ENCODE measurements at regions not wholly inside any gene's neighbourhood (a gene's known extent, or its start where the extent isn't known, plus 50 kb on each side); places are given as distances from the start of the nearest gene placed in this dataset.

DNA sequence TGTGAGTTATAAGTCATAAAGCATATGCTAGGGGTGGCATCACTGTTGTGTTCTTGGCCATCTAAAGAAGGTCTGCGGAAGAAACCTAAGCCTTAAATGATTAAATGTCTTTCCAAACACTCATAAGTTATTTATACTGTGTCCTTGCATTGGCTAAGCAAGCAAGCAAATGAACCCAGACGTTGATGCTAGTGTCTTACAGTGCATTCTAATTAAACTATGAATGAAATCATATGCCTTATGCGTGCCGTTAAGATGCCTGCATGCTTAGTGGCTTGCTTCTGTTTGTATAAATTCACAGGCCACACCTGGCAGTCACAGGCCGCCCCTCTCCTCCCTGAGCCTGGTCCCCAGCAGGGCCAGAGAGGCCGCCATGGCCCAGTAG, 49.9 kb downstream of the RIN2 start:
- Mint-ChIP-seq H3K36me3 (no peaks in the 10 kb centered on the region), H3K27ac (no peak overlapping the region), H3K9me3 (no peaks in the 10 kb centered on the region), H3K4me3 (no peak overlapping the region), H3K4me1 (no peaks in the 10 kb centered on the region), H3K27me3 (peaks cover 10% of the 10 kb centered on the region)
- DNase-seq, result no peak

DNA sequence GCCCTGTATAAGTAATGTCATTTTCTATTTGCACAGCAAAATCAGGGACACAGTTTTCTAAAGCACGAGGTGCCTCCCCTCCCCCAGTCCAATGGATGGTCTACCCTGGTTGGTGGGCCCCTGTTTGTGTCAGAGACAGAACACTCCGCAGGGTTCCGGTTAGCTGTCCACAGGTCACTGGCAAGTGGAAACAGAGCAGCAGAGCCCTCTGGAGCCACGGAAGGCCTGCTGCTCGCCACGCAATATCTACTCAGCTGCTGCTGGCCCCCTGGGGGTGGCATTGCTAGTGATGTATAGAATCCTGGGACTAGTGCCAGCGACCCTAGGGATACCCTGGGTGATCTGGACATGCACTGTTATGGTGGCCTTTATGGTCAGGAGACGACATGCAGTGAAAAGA, 50.4 kb downstream of the RIN2 start:
- H3K4me1 Mint-ChIP-seq, result no peaks in the 10 kb centered on the region
- H3K36me3 Mint-ChIP-seq, result no peaks in the 10 kb centered on the region
- no peaks in the 10 kb centered on the region for H3K9me3 Mint-ChIP-seq
- no peak overlapping the region for H3K4me3 Mint-ChIP-seq
- no peak overlapping the region for H3K27ac Mint-ChIP-seq
- H3K27me3 Mint-ChIP-seq, result peaks cover 15% of the 10 kb centered on the region
- DNase-seq, result no peak

DNA sequence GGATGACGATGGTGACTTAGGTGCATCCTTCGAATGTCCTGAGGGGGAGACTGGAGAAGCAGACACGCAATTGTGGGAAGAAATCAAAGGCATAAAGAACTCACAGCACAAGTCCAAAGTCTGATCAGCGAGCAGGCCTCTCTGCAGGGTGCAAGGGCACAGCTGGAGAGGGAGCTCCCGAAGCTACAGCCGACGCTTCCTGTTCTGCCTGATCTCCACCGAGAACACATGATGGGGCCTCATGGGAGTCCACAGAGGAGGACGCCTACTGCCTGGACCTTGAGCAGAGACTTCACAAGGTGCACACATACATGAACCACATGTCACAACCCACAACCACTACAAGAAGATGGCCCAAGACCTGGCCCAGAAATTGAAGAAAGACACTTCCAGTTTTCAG, 51.4 kb downstream of the RIN2 start:
- DNase-seq, result no peak
- no peak overlapping the region for H3K4me3 Mint-ChIP-seq
- H3K27me3 Mint-ChIP-seq, result peaks cover 22% of the 10 kb centered on the region
- H3K36me3 Mint-ChIP-seq, result no peaks in the 10 kb centered on the region
- no peaks in the 10 kb centered on the region for H3K4me1 Mint-ChIP-seq
- no peak overlapping the region for H3K27ac Mint-ChIP-seq
- no peaks in the 10 kb centered on the region for H3K9me3 Mint-ChIP-seq

DNA sequence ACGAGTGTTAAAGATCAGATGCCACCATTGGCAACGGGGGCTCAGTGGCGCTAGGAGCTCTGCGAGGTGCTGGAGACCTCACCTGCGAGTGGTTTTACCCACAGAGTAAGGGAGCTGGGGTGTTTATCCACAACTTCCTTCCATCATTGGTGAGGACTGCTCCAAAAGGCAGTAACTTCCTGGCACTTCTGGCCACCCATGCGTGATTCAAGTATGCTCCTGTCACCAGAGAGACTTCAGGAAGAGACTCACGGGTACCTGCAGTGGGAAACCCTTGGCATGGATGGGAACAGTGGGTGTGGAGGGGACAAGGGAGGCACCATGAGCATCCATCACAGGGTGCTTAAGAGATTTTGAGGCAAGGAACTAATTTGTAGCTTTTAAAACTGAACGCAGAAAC, 53.2 kb downstream of the RIN2 start:
- no peak for DNase-seq
- Mint-ChIP-seq H3K27me3 (peaks cover 26% of the 10 kb centered on the region), H3K27ac (no peak overlapping the region), H3K36me3 (no peaks in the 10 kb centered on the region), H3K9me3 (no peaks in the 10 kb centered on the region), H3K4me1 (peaks cover 3% of the 10 kb centered on the region), H3K4me3 (no peak overlapping the region)

DNA sequence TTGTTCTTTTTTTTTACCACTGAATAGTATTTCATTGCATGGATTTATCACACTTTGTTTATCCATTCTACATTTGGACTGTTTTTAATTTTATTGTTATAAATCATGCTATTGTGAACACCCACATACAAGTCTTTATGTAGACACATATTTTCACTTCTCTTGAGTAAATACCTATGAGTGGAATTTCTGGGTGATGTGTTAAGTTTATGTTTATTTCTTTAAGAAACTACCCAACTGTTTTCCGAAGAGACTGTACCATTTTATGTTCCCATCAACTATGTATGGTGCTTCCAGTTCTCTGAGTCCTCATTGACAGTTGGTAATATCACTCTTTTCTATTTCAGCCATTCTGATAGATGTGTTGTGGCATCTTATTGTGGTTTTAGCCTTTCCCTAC, 54.0 kb downstream of the RIN2 start:
- Mint-ChIP-seq H3K27ac (no peak overlapping the region), H3K36me3 (no peaks in the 10 kb centered on the region)

DNA sequence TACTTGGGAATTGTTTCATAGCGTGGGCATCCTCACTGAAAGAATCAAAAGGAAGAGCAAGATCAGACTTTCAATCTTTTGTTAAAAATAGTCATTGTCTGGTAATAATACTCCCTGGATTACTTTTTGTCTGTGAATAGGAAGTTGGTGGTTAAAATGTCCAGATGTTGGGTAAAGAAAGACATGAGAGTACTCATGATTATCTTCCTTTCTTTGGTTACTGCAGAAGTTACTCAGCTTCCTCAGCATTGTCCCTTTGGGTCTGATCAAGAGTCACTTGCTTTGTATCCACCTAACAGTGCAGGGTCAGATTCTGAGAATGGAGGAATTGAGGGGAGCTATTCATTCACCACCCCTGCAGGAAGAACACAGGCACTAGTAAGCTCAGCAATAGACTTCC, 54.6 kb downstream of the RIN2 start:
- Mint-ChIP-seq H3K9me3 (no peaks in the 10 kb centered on the region), H3K27me3 (peaks cover 26% of the 10 kb centered on the region), H3K27ac (no peak overlapping the region), H3K4me3 (no peak overlapping the region), H3K4me1 (peaks cover 3% of the 10 kb centered on the region), H3K36me3 (no peaks in the 10 kb centered on the region)
- no peak for DNase-seq

More for the DNA sequence above, 54.0 kb downstream of the RIN2 start:
- Mint-ChIP-seq H3K9me3 (no peaks in the 10 kb centered on the region), H3K4me3 (no peak overlapping the region), H3K27me3 (peaks cover 26% of the 10 kb centered on the region), H3K4me1 (peaks cover 3% of the 10 kb centered on the region)
- no peak for DNase-seq

DNA sequence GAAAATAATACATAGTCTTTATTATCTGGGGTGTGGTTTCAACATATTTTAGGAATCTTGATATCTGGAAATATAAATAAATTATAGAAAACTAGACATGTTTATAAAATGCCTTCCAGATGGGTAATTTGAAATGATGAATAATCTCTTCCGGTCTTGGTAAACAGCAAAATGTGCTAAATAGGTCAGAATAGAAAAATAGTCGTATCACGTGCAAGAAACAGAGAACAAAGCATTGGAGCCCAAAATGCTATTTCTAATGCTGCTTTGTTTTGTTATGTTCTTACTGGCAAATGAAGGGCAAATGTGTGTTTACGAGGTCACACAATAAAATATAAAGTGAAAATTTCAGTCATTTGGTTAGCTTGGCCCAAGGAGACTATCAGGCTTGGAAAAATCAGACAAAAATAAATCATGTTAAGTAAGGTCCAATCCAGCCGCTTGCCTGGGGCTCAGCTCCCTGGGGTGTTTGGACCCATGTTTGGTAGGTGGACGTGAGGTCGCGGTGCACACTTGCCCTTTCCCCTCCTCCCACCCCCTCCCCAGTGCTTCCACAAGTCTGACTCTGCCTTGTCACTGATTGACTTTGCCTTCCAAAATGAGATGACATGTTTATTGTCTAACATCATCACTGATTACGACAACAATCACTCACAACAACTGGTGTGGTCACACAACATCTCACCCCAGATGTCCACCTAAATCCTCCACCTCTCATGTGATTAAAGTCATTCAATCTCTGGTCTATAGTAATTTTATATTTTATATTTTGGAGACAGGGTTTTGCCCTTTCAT, 56.0 kb downstream of the RIN2 start:
- H3K27me3 Mint-ChIP-seq, result peaks cover 26% of the 10 kb centered on the region
- no peak for DNase-seq
- peaks cover 2% of the 10 kb centered on the region for H3K9me3 Mint-ChIP-seq
- no peak overlapping the region for H3K27ac Mint-ChIP-seq
- no peak overlapping the region for H3K4me3 Mint-ChIP-seq
- no peaks in the 10 kb centered on the region for H3K36me3 Mint-ChIP-seq
- peaks cover 3% of the 10 kb centered on the region for H3K4me1 Mint-ChIP-seq

DNA sequence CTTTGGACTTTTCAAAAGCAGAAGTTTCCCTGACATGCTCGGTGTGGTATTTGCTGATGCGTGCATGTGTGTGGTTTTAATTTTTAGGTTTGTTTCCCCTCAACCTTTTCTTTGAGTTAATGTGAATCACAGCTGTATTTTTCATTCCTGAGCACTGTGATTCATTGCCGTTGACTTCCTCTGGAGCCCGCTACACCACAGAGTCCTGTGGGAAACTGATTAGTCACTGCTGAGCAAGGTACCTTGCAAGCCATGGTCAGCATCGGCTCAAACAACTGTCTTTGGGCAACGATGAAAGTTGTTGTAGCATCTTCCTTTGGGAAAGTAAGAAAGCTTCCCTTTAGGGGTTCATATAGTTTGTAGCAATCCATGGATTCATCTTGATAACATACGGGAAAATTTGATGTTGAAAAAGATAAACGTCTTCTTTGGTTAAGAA, 57.5 kb downstream of the RIN2 start:
- H3K27ac Mint-ChIP-seq, result no peak overlapping the region

DNA sequence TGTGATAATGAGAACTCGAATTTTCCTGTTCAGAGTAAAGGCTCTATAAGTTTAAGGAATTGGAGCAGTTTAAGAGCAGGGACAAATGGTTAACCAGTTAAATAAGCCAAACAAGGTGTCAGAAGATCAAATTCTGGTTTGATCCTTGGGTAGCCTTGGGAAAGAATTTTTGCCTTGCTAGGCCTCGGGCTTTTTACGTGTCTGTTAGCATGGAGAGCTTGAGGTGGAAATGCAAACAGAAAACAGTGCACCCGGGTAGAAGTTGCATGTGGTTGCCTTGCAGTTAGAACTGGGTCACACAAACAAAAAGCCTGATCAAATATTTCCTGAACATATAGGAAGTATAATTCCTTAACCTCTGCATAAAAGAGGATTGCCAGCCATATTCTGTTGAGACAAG, 58.3 kb downstream of the RIN2 start:
- peaks cover 26% of the 10 kb centered on the region for H3K27me3 Mint-ChIP-seq
- DNase-seq, result no peak
- H3K4me3 Mint-ChIP-seq, result no peak overlapping the region
- no peaks in the 10 kb centered on the region for H3K36me3 Mint-ChIP-seq
- H3K27ac Mint-ChIP-seq, result no peak overlapping the region
- H3K4me1 Mint-ChIP-seq, result peaks cover 3% of the 10 kb centered on the region
- peaks cover 2% of the 10 kb centered on the region for H3K9me3 Mint-ChIP-seq

More for the DNA sequence above, 57.5 kb downstream of the RIN2 start:
- Mint-ChIP-seq H3K36me3 (no peaks in the 10 kb centered on the region), H3K27me3 (peaks cover 26% of the 10 kb centered on the region), H3K4me3 (no peak overlapping the region), H3K9me3 (peaks cover 2% of the 10 kb centered on the region), H3K4me1 (peaks cover 3% of the 10 kb centered on the region)
- no peak for DNase-seq

DNA sequence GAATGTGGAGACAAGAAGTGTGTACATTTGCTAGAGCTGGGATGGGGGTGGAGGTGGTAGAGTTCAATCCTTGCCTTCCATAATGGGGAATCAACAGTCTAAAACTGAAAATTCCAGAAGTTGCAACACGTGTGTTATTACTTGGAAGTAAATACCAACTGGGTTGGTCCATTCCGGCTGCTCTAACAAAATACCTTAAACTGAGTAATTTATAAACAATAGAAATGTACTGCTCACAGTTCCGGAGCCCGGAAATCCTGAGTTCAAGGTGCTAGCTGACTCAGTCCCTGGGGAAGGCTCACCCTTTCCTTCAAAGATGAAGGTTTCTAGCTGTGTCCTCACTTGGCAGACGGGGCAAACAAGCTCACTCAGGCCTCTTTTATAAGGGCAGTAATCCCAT, 59.0 kb downstream of the RIN2 start:
- peaks cover 26% of the 10 kb centered on the region for H3K27me3 Mint-ChIP-seq
- no peak overlapping the region for H3K4me3 Mint-ChIP-seq
- peaks cover 3% of the 10 kb centered on the region for H3K4me1 Mint-ChIP-seq
- DNase-seq, result no peak
- H3K9me3 Mint-ChIP-seq, result peaks cover 2% of the 10 kb centered on the region
- H3K27ac Mint-ChIP-seq, result no peak overlapping the region
- H3K36me3 Mint-ChIP-seq, result no peaks in the 10 kb centered on the region

DNA sequence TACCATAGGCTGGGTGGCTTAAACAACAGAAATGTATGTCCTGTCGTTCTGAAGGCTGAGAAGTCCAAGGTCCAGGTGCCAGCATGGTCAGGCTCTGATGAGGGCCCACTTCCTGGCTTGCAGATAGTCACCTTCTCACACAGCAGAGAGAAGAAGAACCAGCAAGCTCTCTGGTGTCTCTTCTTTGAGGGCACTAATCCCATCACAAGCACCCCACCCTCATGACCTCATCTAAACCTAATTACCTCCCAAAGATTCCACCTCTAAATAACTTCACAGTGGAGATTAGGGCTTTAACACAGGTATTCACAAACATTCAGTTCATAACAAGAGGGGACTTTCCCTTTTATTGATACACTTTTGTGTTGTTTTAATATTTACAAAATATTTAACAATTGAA, 61.1 kb downstream of the RIN2 start:
- Mint-ChIP-seq H3K9me3 (peaks cover 2% of the 10 kb centered on the region), H3K36me3 (no peaks in the 10 kb centered on the region), H3K27me3 (peaks cover 10% of the 10 kb centered on the region), H3K4me3 (no peak overlapping the region), H3K27ac (no peak overlapping the region), H3K4me1 (peaks cover 3% of the 10 kb centered on the region)
- no peak for DNase-seq

DNA sequence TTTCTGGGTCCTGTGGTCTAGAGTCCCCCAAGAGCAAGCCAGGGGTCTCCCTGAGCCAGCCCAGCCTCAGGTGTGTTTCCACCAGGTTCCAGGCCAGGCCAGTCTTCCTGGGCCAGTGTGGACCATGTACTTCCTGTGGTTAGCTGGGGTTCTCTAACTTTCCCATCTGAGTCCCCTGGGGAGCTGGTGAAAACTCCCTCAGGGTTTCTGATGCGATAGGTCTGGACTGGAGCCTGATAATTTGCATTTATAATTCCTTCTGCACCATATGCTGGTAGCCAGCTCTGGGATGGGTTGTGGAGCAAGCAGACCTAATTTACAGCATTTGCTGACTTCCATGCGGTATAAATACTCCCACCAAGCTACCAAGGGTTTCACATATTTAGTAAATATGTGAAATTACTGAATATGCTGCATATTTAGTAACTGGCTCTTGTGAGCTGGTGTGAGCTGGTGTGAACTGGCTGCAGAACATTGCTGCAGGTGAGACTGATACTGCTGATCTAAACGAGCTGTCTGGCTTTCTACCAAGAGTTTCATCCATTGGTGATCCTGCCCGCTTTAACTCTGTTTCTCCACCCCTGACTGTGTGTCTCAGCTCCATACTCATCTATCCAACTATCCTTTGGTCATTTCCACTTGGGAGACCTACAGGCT, 62.6 kb downstream of the RIN2 start:
- no peak for DNase-seq
- peaks cover 2% of the 10 kb centered on the region for H3K9me3 Mint-ChIP-seq
- no peak overlapping the region for H3K4me3 Mint-ChIP-seq
- peaks cover under 1% of the 10 kb centered on the region for H3K4me1 Mint-ChIP-seq
- H3K27ac Mint-ChIP-seq, result no peak overlapping the region
- H3K27me3 Mint-ChIP-seq, result peaks cover 3% of the 10 kb centered on the region
- no peaks in the 10 kb centered on the region for H3K36me3 Mint-ChIP-seq

DNA sequence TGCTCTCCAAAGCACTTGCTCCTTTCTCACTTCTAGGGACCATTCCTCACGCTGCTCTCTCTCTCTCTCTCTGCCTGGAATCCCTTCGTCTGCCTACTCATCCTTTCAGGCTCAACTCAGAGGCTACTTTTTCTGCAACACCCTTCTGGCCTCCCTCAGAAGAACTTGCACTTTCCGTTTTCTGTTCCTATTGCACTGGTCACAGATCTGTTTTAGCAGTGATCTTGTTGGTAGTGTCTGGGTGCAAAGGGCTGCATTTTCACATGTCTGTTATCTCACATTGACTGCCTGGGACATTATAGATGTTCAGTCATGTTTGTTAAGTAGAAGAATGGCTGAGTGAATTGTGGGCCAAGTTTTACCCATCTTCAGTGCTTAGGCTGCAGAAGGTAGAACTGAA, 63.5 kb downstream of the RIN2 start:
- Mint-ChIP-seq H3K4me1 (no peaks in the 10 kb centered on the region), H3K9me3 (peaks cover 2% of the 10 kb centered on the region), H3K4me3 (no peak overlapping the region), H3K36me3 (no peaks in the 10 kb centered on the region), H3K27ac (no peak overlapping the region), H3K27me3 (peaks cover 3% of the 10 kb centered on the region)
- no peak for DNase-seq

DNA sequence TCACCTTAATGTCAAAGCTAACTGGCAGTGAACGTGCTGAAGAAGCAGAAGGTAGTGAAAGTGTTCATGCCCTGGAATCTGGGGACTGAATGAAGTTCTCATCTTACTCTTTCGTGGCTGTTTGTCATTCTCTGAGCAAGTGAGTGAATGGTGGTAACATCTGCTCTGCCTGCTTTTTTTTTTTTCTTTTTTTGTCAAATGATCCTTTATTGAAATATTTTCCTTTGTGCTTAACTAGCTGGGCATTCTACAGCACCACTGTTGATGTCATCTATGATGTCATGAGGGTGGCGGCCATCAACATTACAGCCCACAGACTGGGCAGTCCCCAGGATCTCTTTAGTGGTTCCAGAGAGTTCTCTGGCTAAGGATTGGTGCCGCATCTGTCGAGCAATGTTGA, 65.2 kb downstream of the RIN2 start:
- H3K9me3 Mint-ChIP-seq, result peaks cover 2% of the 10 kb centered on the region
- H3K27me3 Mint-ChIP-seq, result peaks cover 3% of the 10 kb centered on the region
- no peak overlapping the region for H3K27ac Mint-ChIP-seq
- H3K4me1 Mint-ChIP-seq, result peaks cover 5% of the 10 kb centered on the region
- no peak overlapping the region for H3K4me3 Mint-ChIP-seq
- H3K36me3 Mint-ChIP-seq, result no peaks in the 10 kb centered on the region
- no peak for DNase-seq

DNA sequence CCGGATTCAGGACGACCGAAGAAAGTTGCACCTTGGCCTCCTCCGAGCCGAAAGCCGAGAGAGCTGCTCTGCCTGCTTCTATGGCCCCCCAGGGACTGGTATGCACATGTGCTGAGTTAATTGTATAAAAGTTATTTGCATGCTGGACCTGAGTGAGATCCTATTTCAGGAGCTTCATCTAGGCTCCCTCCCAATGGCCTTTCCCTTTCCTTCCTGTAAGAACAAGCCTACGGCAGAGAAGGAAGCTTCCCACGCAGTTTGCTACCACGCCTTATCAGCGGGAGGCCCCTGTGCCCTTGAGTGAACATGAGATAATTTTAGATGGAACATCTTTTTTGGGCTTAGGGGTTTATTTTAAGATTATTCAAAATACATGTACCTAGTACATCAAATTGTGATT, 65.9 kb downstream of the RIN2 start:
- Mint-ChIP-seq H3K27me3 (peaks cover 5% of the 10 kb centered on the region), H3K9me3 (no peaks in the 10 kb centered on the region), H3K4me3 (no peak overlapping the region), H3K36me3 (no peaks in the 10 kb centered on the region), H3K27ac (no peak overlapping the region), H3K4me1 (peaks cover 11% of the 10 kb centered on the region)
- DNase-seq, result no peak

DNA sequence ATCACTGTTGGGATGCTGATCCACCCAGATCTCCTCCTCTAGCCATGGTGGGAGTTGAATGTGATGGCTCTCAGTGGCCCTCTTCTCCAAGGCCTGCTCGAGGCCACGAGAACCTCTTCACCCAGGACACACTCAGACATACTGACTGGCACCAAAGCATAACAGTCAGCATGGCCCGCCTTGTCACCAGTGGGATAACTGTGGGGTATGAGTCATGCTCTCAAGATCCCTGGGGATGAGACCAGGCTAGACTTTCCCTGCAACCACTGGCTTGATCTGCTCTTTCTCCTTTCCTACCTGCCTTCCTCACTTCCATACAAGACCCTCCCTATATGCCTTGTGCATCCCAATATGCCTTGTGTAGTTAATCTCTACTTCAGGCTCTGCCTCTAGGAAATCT, 66.8 kb downstream of the RIN2 start:
- H3K27me3 Mint-ChIP-seq, result peaks cover 9% of the 10 kb centered on the region
- no peak for DNase-seq
- H3K36me3 Mint-ChIP-seq, result no peaks in the 10 kb centered on the region
- no peaks in the 10 kb centered on the region for H3K9me3 Mint-ChIP-seq
- no peak overlapping the region for H3K4me3 Mint-ChIP-seq
- no peak overlapping the region for H3K27ac Mint-ChIP-seq
- H3K4me1 Mint-ChIP-seq, result peaks cover 15% of the 10 kb centered on the region

Data from activated naive CD8-positive, alpha-beta T cell treated with anti-CD3 and anti-CD28 coated beads for 36 hours (primary cell).